OCI-LY1 (cell line): ENCODE measurements at regions not wholly inside any gene's neighbourhood (a gene's known extent, or its start where the extent isn't known, plus 50 kb on each side); places are given as distances from the start of the nearest gene placed in this dataset.

Experiments
- EZH2 ChIP-seq: fragments of 200-600 bp; sonication (generic), shearing (Covaris generic); IDR thresholded peaks from 2 replicates; pipeline ENCODE4 v1.8.0; 2017; ENCODE audit warnings: borderline replicate concordance, mixed run types, mild to moderate bottlenecking, antibody characterized with exemption, low read length, moderate library complexity, mixed read lengths
- TF ChIP-seq, protein P1 (sequence below): fragments of 200-600 bp; sonication (generic), shearing (Covaris generic); IDR thresholded peaks from 2 replicates; pipeline ENCODE4 v1.5.1; 2017; ENCODE audit warnings: mild to moderate bottlenecking, antibody characterized with exemption, low read length, moderate library complexity, mixed read lengths

- TF ChIP-seq, protein P1, sequence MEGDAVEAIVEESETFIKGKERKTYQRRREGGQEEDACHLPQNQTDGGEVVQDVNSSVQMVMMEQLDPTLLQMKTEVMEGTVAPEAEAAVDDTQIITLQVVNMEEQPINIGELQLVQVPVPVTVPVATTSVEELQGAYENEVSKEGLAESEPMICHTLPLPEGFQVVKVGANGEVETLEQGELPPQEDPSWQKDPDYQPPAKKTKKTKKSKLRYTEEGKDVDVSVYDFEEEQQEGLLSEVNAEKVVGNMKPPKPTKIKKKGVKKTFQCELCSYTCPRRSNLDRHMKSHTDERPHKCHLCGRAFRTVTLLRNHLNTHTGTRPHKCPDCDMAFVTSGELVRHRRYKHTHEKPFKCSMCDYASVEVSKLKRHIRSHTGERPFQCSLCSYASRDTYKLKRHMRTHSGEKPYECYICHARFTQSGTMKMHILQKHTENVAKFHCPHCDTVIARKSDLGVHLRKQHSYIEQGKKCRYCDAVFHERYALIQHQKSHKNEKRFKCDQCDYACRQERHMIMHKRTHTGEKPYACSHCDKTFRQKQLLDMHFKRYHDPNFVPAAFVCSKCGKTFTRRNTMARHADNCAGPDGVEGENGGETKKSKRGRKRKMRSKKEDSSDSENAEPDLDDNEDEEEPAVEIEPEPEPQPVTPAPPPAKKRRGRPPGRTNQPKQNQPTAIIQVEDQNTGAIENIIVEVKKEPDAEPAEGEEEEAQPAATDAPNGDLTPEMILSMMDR: no peak
- TF ChIP-seq EZH2: no peak
These were observed 265.1 kb downstream of the CCSER2 start for GRCh38 chr10:84593506-84593905.
